GM18873 (cell line): ENCODE measurements at regions not wholly inside any gene's neighbourhood (a gene's known extent, or its start where the extent isn't known, plus 50 kb on each side); places are given as distances from the start of the nearest gene placed in this dataset.

Experiments used
- ATAC-seq: cut with Tn5 transposase; IDR thresholded peaks from one replicate; pipeline ENCODE4 v1.9.1; 2021; ENCODE audit warnings: mild to moderate bottlenecking, moderate library complexity, moderate number of reproducible peaks; ENCODE audit not compliant: unreplicated experiment, low FRiP score

DNA sequence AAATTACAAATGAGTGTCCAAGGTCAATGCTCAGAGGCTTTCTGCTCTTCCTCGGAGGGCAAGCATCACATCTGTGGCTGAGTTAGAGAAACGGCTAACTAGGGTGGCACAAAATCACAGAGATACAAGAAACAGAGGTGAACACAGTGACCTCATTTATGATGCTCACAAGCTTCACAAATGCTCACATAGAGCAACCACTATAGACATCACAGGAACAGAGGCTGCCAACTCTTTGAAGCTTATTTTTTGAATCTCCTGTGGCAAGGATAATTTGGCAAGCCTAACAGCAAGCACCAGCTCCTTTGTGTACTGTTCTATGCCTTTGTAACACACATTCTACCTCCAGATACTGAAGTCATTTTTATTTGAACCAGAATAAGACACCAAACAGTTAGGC is 416.5 kb upstream of the DDI1 start:
- ATAC-seq: no peak

DNA sequence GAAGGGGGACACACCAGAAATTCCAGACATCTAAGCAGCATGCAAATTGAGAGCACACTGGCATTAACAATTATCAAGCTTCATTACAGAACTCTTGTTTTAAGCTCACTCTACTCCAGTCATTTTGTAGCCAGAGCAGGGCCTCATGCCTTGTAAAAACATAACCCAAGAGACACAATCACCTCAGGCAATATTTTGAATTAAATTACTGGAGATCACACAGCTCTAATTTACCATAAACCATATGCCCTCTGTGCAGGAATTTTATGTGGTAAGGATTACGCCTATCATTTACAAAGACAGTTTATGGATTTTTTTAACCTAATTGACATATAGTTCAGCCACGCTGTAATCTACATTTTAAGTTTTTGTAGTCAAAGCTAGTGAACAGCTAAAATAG is 414.1 kb upstream of the DDI1 start:
- no peak for ATAC-seq

- ATAC-seq: no peak
Observed at GRCh38 chr11:103623933-103624332, 412.5 kb upstream of the DDI1 start.

- ATAC-seq: no peak
Observed at GRCh38 chr11:103624708-103625623, 411.5 kb upstream of the DDI1 start.

DNA sequence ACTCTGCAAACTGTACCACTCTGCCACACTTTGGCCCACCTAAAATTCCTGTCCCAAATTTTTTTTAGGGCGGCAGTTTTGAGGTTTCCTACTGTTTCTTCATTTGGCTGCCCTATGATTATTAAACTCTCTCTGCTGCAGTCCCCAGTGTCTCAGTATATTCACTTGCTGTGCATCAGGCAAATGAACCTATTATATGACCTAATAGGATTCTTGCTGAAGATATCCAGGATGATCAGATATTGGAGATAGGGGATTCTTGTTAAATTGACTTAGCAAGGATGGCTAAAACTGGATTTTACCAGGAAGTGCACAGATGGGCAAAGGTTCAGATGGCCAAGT is 410.8 kb upstream of the DDI1 start:
- ATAC-seq: no peak

GRCh38 chr11:103628121-103628520 is 408.3 kb upstream of the DDI1 start:
- ATAC-seq: no peak

- ATAC-seq: no peak
Observed at GRCh38 chr11:103631841-103632240, 404.6 kb upstream of the DDI1 start.

GRCh38 chr11:103633068-103633788 is 403.2 kb upstream of the DDI1 start:
- no peak for ATAC-seq

DNA sequence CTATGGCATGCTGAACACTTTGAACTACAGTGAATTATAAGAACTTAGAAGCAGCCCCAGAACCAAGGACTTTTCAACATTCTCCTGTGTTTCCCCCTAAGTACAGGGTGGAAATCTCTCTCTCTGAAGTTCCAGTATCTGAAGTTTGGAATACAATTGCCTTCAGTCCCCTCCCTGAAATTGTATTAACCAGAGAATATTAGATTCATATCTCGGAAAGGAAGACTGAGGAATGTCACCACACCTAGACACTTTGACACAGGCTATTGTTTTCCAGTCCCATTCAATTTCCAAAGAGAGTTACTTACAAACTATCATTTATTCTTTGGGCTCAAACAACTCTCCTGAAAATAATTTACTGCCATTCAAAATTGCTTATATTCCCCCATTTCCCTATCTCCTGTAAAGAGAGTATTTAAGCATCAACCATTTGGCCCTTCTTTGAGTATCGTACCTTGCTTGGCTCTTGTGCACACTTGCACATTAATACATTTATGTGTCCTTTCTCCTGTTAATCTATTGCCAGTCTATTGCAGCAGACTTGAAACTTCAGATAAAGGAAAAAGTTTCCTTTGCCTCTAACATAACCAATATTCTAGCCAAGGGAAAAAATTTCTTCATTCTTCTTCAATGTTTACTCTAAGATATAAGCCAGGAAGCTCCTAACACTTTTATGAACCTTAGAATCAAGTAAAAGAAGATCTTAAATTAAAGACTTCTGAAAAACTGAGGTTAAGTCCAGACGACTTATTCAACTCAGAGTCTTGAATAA is 402.4 kb upstream of the DDI1 start:
- no peak for ATAC-seq

DNA sequence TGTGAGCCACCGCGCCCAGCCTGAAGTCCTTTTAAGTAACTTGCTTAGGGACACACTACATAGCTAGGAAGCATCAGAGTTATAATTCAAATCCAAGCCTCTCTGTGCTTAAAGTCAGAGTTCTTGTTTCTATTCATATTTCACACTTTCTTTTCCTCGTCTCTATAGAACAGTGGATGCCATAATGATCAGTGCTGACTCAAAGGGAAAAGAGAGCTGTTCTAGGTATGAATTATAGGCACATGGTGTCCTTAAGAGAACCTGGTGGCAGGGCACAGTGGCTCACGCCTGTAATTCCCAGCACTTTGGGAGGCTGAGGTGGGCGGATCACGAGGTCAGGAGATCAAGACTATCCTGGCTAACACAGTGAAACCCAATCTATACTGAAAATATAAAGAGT is 400.2 kb upstream of the DDI1 start:
- ATAC-seq: no peak

DNA sequence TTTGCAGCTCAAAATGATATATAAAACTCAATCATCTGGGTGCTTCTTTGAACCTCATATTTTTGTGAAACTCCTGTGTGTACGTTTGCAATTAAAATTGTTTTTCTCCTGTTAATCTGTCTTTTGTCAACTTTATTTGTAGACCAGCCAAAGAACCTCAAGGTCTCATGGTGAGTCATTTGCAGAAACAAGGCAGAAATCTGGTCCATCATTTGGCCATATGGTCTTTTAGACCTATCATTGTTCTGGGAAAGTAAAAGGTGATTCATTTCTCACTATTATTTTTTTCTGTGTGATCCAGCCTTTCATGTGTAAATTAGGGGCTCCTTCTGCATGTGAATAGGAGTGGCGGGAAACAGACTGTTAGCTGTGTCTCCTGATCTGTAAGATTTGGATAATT is 399.1 kb upstream of the DDI1 start:
- no peak for ATAC-seq

GRCh38 chr11:103637831-103638230 is 398.6 kb upstream of the DDI1 start:
- no peak for ATAC-seq

DNA sequence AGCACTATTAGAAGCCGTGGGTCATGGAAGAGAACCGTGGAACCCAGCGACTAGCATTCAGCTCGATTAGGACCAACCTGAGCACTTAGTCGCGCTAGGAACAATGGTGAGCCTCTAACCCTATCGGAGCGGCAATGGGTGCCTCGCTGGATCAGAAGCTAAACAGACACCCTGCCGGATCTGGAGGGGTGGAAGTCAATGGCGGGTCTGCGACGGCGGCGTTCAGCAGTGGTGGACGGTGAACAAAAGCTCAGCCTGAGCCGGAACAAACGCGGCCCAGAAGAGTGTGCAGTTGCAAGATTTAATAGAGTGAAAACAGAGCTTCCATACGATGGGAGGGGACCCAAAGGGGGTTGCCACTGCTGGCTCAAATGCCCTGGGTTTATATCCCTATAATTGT is 391.8 kb upstream of the DDI1 start:
- ATAC-seq: no peak

DNA sequence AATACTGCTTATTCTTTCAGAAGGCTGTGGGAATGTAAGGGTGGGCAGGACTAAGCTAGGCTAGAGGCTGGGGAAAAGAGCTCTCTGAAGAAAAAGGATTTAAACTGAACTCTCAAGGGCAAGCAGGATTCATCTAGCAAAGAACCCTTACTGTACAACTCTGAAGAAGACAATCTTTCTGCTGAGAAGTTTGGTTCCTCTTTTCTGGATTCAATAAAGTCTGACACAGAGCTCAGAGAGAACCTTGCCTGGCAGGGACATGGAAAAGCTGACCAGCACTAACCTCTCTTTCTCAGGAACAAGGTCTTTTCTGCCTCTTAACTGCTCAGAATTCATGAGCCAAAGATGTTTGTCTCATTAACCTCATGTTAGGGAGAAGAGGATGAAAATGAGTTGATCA is 388.4 kb upstream of the DDI1 start:
- no peak for ATAC-seq

- ATAC-seq: no peak
Observed at GRCh38 chr11:103648670-103649400, 387.6 kb upstream of the DDI1 start.

- no peak for ATAC-seq
Observed at GRCh38 chr11:103649401-103649895, 387.0 kb upstream of the DDI1 start.

DNA sequence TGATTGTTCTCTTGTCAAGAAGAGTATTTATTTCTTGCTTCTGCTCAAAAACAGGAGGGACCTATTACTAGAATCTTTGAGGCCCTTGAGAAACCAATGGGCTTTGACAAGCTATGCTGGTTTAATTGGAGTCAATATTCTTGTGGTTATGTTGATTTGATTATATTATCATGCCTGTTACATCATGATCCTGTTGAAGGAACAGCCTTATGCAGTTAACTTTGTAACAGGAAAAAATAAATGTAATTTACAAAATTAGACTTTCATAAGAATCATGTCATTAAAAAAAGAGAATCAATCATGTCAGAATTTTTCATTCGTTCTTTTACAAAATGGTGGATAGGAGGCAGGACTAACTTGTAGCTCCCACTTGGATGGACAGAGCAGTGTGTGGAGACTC is 386.1 kb upstream of the DDI1 start:
- ATAC-seq: no peak

DNA sequence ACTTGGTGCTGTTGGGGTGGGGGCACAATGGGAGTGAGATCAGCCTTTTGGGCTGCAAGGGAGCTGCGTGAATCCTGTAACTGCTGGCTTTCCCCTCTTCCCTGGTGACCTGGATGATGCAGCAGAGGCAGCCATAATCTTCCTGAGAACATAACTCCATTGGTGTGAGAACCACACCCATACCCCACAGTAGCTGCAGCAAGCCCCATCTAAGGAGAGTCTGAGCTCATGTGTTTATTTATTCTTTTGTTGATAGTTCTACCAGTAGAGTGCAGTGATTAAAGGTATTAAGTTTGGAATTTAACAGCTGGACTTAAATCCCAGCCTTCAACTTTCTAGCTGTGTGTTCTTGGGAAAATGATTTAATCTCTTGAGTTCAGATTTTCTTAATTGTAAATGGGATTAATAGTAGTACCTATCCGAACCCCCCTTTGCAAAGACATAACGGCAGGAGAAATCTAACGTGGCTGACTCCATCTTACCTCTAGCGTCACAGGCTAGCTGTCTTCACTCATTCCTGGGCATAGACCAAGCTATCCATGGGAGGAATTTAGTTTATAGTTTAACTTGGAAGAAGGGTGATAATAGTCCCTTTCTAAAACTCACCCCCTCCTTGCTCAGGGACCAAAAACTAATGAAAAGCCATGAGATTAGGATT is 385.0 kb upstream of the DDI1 start:
- ATAC-seq: no peak

DNA sequence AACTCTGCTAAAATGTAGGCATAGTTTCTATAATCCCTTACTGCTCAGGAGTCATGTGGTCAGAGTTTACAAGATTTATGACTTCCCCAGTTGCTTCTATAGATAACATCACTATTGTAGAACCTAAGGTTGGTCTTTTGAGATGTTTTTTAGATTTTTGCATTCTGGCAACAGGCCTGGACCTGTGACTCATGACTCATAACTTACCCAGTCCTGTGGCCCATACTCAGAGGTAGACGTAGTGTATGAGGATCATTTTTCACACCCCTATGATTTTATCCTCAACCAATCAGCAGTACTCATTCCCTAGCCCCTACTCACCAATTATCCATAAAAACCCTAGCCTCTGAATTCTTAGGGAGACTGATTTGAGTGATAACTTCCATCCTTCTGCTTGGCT is 384.4 kb upstream of the DDI1 start:
- no peak for ATAC-seq

DNA sequence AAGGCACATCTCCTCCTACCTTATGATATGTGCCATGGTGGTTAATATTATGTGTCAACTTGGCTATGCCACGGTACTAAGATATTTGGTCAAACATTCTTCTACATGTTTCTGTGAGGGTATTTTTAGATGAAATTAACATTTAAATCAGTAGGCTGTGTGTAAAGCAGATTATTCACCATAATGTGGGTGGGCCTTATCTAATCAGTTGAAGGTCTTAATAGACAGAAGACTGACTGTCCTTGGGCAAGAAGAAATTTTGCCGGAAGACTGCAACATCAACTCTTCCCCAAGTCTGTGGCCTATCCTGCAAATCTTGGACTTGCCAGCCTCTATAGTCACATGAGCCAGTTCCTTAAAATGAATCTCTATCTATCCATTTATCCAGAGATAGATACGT is 380.1 kb upstream of the DDI1 start:
- no peak for ATAC-seq
